HepG2 (cell line): ENCODE measurements at regions not wholly inside any gene's neighbourhood (a gene's known extent, or its start where the extent isn't known, plus 50 kb on each side); places are given as distances from the start of the nearest gene placed in this dataset.
A peak's percentile ranks its signal among the peaks of the same experiment; 100 is the strongest.

Experiments
- ATAC-seq: fragments of 200-7000 bp; cut with Tn5 transposase; 3 replicates; pipeline ENCODE4 v1.9.1; 2020; ENCODE audit warnings: mild to moderate bottlenecking, moderate library complexity
- BruUV-seq: library from RNA; stranded (reverse); fragments of 400-500 nt; replicated peaks from 2 replicates; lab custom pipeline; 2021; lab: Mats Ljungman, UMichigan
- CTCF ChIA-PET: fragments of 300-600 bp; formaldehyde crosslinking; extraction: SDS; loops from one replicate; lab custom pipeline; 2021; ENCODE audit warnings: low total read pairs, inconsistent platforms, low intra/inter-chr PET ratio; lab: Yijun Ruan, JAX
- POLR2A ChIA-PET: fragments of 350-600 bp; sonication (Branson Sonifier 250); formaldehyde crosslinking; loops from one replicate; lab custom pipeline; 2020; ENCODE audit warnings: antibody characterized with exemption, inconsistent platforms; lab: Yijun Ruan, JAX
- DNase-seq: peaks from one replicate; pipeline ENCODE4 v3.0.0-alpha.2; 2015; ENCODE audit warnings: low spot score
- FAIRE-seq: peaks from 3 replicates; lab custom pipeline; 2011; peaks lifted over from hg19 to GRCh38; lab: Jason Lieb, UNC
- H2AFZ ChIP-seq: one replicate; pipeline ENCODE4 v1.6.1; 2011; ENCODE audit warnings: low read length, inconsistent platforms
- H3K27ac ChIP-seq: fragments of 300-600 bp; 3 replicates; pipeline ENCODE4 v1.8.0; 2011; ENCODE audit warnings: mixed run types, mild to moderate bottlenecking, mixed read lengths, low read length, inconsistent platforms; ENCODE audit not compliant: insufficient read depth; ENCODE audit errors: extremely low read length
- H3K27me3 ChIP-seq, 2 experiments: fragments of 200-600 bp in 1 of 2; 2 replicates in 1 of 2; 3 replicates in 1 of 2; pipeline versions ENCODE4 v1.6.0 to v1.8.0; 2011; ENCODE audit warnings: low read length in 2 of 2, mild to moderate bottlenecking in 2 of 2, moderate library complexity in 2 of 2, inconsistent platforms in 1 of 2; ENCODE audit not compliant: insufficient read depth in 2 of 2, control insufficient read depth in 1 of 2
- H3K36me3 ChIP-seq, 2 experiments: fragments of 200-600 bp in 1 of 2; replicated peaks in 1 of 2; 2 replicates in 1 of 2; 3 replicates in 1 of 2; pipeline versions ENCODE4 v1.5.1 to v1.8.0; 2011; ENCODE audit warnings: low read length in 2 of 2, inconsistent platforms in 1 of 2; ENCODE audit not compliant: insufficient read depth in 2 of 2, control insufficient read depth in 1 of 2
- H3K4me1 ChIP-seq: 2 replicates; pipeline ENCODE4 v1.5.1; 2012; ENCODE audit warnings: low read length, inconsistent platforms; ENCODE audit not compliant: insufficient read depth
- H3K4me2 ChIP-seq: 2 replicates; pipeline ENCODE4 v1.6.0; 2011; ENCODE audit warnings: low read depth, low read length, inconsistent platforms
- H3K4me3 ChIP-seq, 3 experiments: fragments of 200-600 bp in 1 of 3; sonication (generic), shearing (Covaris generic) in 1 of 3; replicated peaks in 1 of 3; 2 replicates each; pipeline ENCODE4 v1.5.1; 2011 to 2016; ENCODE audit warnings: low read length in 3 of 3, inconsistent platforms in 2 of 3, low read depth in 2 of 3, mild to moderate bottlenecking in 2 of 3, control low read depth in 1 of 3, mixed read lengths in 1 of 3; ENCODE audit not compliant: insufficient read depth in 1 of 3
- H3K79me2 ChIP-seq: one replicate; pipeline ENCODE4 v1.6.1; 2011; ENCODE audit warnings: low read length, inconsistent platforms; ENCODE audit not compliant: insufficient read depth
- H3K9ac ChIP-seq: 2 replicates; pipeline ENCODE4 v1.6.0; 2011; ENCODE audit warnings: mild to moderate bottlenecking, low read depth, low read length, inconsistent platforms; ENCODE audit not compliant: insufficient read depth
- H3K9me3 ChIP-seq: 2 replicates; pipeline ENCODE4 v1.5.1; 2012; ENCODE audit warnings: mild to moderate bottlenecking, low read length
- H4K20me1 ChIP-seq: 2 replicates; pipeline ENCODE4 v1.6.0; 2011; ENCODE audit warnings: inconsistent platforms, mild to moderate bottlenecking, low read length, moderate library complexity; ENCODE audit not compliant: insufficient read depth
- BCL6 ChIP-seq: IDR thresholded peaks from 2 replicates; pipeline ENCODE4 v1.6.1; 2016; ENCODE audit warnings: missing genetic modification reagents, missing compliant biosample characterization
- BHLHE40 ChIP-seq: IDR thresholded peaks from 2 replicates; pipeline ENCODE4 v1.6.1; 2011; ENCODE audit warnings: low read length, improper control_type of control experiment
- CTCF ChIP-seq: sonication (generic); formaldehyde crosslinking; IDR thresholded peaks from 2 replicates; pipeline ENCODE4 v1.5.0; 2020; ENCODE audit warnings: mild to moderate bottlenecking, missing genetic modification reagents, moderate library complexity
- DMAP1 ChIP-seq: IDR thresholded peaks from 2 replicates; pipeline ENCODE4 v1.6.1; 2016
- MAX ChIP-seq: IDR thresholded peaks from 2 replicates; pipeline ENCODE4 v1.6.1; 2012; ENCODE audit warnings: inconsistent platforms
- MIXL1 ChIP-seq: IDR thresholded peaks from 2 replicates; pipeline ENCODE4 v1.6.1; 2016
- MYC ChIP-seq: sonication (generic); formaldehyde crosslinking; IDR thresholded peaks from 2 replicates; pipeline ENCODE4 v1.9.0; 2021; ENCODE audit warnings: missing genetic modification reagents, borderline replicate concordance
- NR2C2 ChIP-seq: sonication (generic); formaldehyde crosslinking; IDR thresholded peaks from 2 replicates; pipeline ENCODE4 v1.4.0; 2020; ENCODE audit warnings: missing genetic modification reagents, mild to moderate bottlenecking, moderate library complexity, borderline replicate concordance
- NR2F6 ChIP-seq, 2 experiments: IDR thresholded peaks; 2 replicates each; pipeline ENCODE4 v1.6.1; 2016; ENCODE audit warnings: antibody characterized with exemption in 1 of 2, mild to moderate bottlenecking in 1 of 2
- RARA ChIP-seq: IDR thresholded peaks from 2 replicates; pipeline ENCODE4 v1.6.1; 2016; ENCODE audit warnings: missing genetic modification reagents, missing compliant biosample characterization
- RXRB ChIP-seq: IDR thresholded peaks from 2 replicates; pipeline ENCODE4 v1.6.1; 2016; ENCODE audit warnings: borderline replicate concordance, missing genetic modification reagents, missing compliant biosample characterization
- SP140L ChIP-seq: sonication (generic); formaldehyde crosslinking; IDR thresholded peaks from 2 replicates; pipeline ENCODE4 v1.4.0; 2020; ENCODE audit warnings: missing genetic modification reagents, borderline replicate concordance
- TFAP4 ChIP-seq: sonication (generic); IDR thresholded peaks from 2 replicates; pipeline ENCODE4 v1.6.1; 2016; ENCODE audit warnings: low read depth, borderline replicate concordance
- THRA ChIP-seq: sonication (generic); formaldehyde crosslinking; IDR thresholded peaks from 2 replicates; pipeline ENCODE4 v1.4.0; 2020; ENCODE audit warnings: missing genetic modification reagents, borderline replicate concordance
- ZNF224 ChIP-seq: sonication (generic); formaldehyde crosslinking; IDR thresholded peaks from 2 replicates; pipeline ENCODE4 v1.5.0; 2020; ENCODE audit warnings: mild to moderate bottlenecking, missing genetic modification reagents
- ZNF235 ChIP-seq: sonication (generic); formaldehyde crosslinking; IDR thresholded peaks from 2 replicates; pipeline ENCODE4 v1.8.1; 2023; ENCODE audit warnings: mild to moderate bottlenecking, missing genetic modification reagents, borderline replicate concordance
- ZNF329 ChIP-seq: sonication (generic); formaldehyde crosslinking; IDR thresholded peaks from 2 replicates; pipeline ENCODE4 v1.9.0; 2021; ENCODE audit warnings: low read depth, mild to moderate bottlenecking, missing genetic modification reagents
- ZNF660 ChIP-seq: sonication (generic); formaldehyde crosslinking; IDR thresholded peaks from 2 replicates; pipeline ENCODE4 v1.5.1; 2020; ENCODE audit warnings: mild to moderate bottlenecking, low read depth, missing genetic modification reagents, borderline replicate concordance
- ZNF777 ChIP-seq: sonication (generic); formaldehyde crosslinking; IDR thresholded peaks from 2 replicates; pipeline ENCODE4 v1.4.0; 2020; ENCODE audit warnings: missing genetic modification reagents
- ZNF878 ChIP-seq: sonication (generic); formaldehyde crosslinking; IDR thresholded peaks from 2 replicates; pipeline ENCODE4 v1.8.1; 2023; ENCODE audit warnings: mild to moderate bottlenecking, missing genetic modification reagents, moderate library complexity
- WGBS: methylation state at CpG from one replicate; pipeline ENCODE4 v1.1.6; 2017; ENCODE audit warnings: low lambda C conversion rate; 5-methylcytosine and 5-hydroxymethylcytosine counted together
- in situ Hi-C: cut with HindIII; loops from 2 replicates; pipeline ENCODE4 v1.10.0; 2017; ENCODE audit warnings: low pct_unique_long_range_greater_than_20kb; ENCODE audit not compliant: extremely low pct_ligation_motif_present
- intact Hi-C: fragments of 100-400 bp; cut with micrococcal nuclease; formaldehyde crosslinking; loops from one replicate; pipeline ENCODE4 v1.10.0; 2022; ENCODE audit not compliant: unreplicated experiment

- no peak for TF ChIP-seq ZNF329
These were observed 52.0 kb upstream of the KCNA1 start (continued) for GRCh38 chr12:4857472-4858291.

- Histone ChIP-seq H3K4me3 (peak overlapping the region in 1 of 3 experiments; percentile 48; a peak in 1 of 6 replicates), H3K9me3 (no peaks in the 10 kb centered on the region), H3K4me2 (peak overlapping the region; percentile 79), H3K27ac (no peak overlapping the region), H4K20me1 (no peaks in the 10 kb centered on the region), H3K27me3 (peaks cover 0 to 53% of the 10 kb centered on the region in 2 experiments; a peak in 4 of 5 replicates), H3K36me3 (no peaks in the 10 kb centered on the region), H3K4me1 (peaks cover 10% of the 10 kb centered on the region), H3K79me2 (no peaks in the 10 kb centered on the region), H3K9ac (no peak overlapping the region), H2AFZ (no peak overlapping the region)
- in situ Hi-C loops, result loop anchor here (5.0 kb wide), 2 partner anchors 144 to 229 kb away; no protein-coding TSS in a partner anchor
- POLR2A ChIA-PET, result no interaction called here
- DNase-seq (peak; percentile 32), FAIRE-seq (peak; percentile 4), ATAC-seq (peak; percentile 93)
- BruUV-seq, result no TSS peak
- CTCF ChIA-PET, result interaction anchor here (4.2 kb wide), 1 partner anchor 143 kb away, joined by 40 read pairs; no protein-coding TSS in a partner anchor
- 4% methylated on average over 7 of the region's 9 CpGs for WGBS
- intact Hi-C loops, result no loop called here
- TF ChIP-seq DMAP1 (no peak), CTCF (CRISPR knock-in tag) (peak; percentile 54), THRA (CRISPR knock-in tag) (peak; percentile 60; the same call in 1 of the 2 replicates), MIXL1 (CRISPR knock-in tag) (no peak), ZNF878 (no peak), SP140L (CRISPR knock-in tag) (no peak), ZNF224 (no peak), BHLHE40 (0 out of 2 replicates have a peak, but pooled peaks have one; percentile 31), ZNF777 (no peak), MYC (CRISPR knock-in tag) (no peak), RARA (peak; percentile 57), ZNF235 (CRISPR knock-in tag) (no peak), ZNF660 (CRISPR knock-in tag) (no peak), NR2F6 (IDR thresholded peaks at IDR 0.05) (peak; percentile 68), NR2F6 (CRISPR knock-in tag; IDR thresholded peaks at IDR 0.05) (peak; percentile 83), TFAP4 (peak; percentile 54; the same call in 1 of the 2 replicates), BCL6 (CRISPR knock-in tag) (no peak), NR2C2 (CRISPR knock-in tag) (0 out of 2 replicates have a peak, but pooled peaks have one; percentile 38), MAX (peak; percentile 26; the same call in 1 of the 2 replicates), RXRB (CRISPR knock-in tag) (0 out of 2 replicates have a peak, but pooled peaks have one; percentile 27)
These were observed 51.3 kb upstream of the KCNA1 start for GRCh38 chr12:4858386-4858785.
